ENCODE measurements at regions not wholly inside any gene's neighbourhood (a gene's known extent, or its start where the extent isn't known, plus 50 kb on each side); places are given as distances from the start of the nearest gene placed in this dataset.

- no peak for TF ChIP-seq CTCF (IDR thresholded peaks at IDR 0.05)
- TF ChIP-seq POLR2A (IDR thresholded peaks at IDR 0.05) = no peak
Measured at GRCh38 chr2:236345081-236345714, 81.0 kb upstream of the ASB18 start.

Data from breast epithelium (tissue), 3 donors.